ENCODE measurements at regions not wholly inside any gene's neighbourhood (a gene's known extent, or its start where the extent isn't known, plus 50 kb on each side); places are given as distances from the start of the nearest gene placed in this dataset.

GRCh38 chr3:16121391-16121790 is 53.1 kb upstream of the GALNT15 start:
- Histone ChIP-seq H3K9me3 (ENCODE audit: control insufficient read depth, insufficient read depth, low read length) (peaks cover 3% of the 10 kb centered on the region; the same call in 1 of the 2 replicates), H4K91ac (ENCODE audit: insufficient read depth, low read depth, low read length) (peak overlapping the region; percentile 98), H3K79me1 (ENCODE audit: low read depth in 1 of 2, low read length in 2 of 2) (no peaks in the 10 kb centered on the region), H4K8ac (ENCODE audit: low read depth in 2 of 2, low read length in 2 of 2) (peak overlapping the region; percentile 84 to 90), H3K23ac (ENCODE audit: low read depth, low read length) (peak overlapping the region; percentile 78), H2BK15ac (ENCODE audit: low read depth, low read length) (peak overlapping the region; percentile 98), H3K4ac (ENCODE audit: low read depth, low read length) (peak overlapping the region; percentile 85), H3K4me1 (ENCODE audit: control insufficient read depth, insufficient read depth, low read length) (peaks cover 26% of the 10 kb centered on the region), H2BK20ac (ENCODE audit: low read depth, low read length) (peak overlapping the region; percentile 87), H2AFZ (replicated peaks; ENCODE audit: low read length, poor library complexity) (no peak overlapping the region), H3K56ac (ENCODE audit: extremely low read depth, insufficient read depth, low read length) (no peak overlapping the region), H2AK9ac (replicated peaks; ENCODE audit: low read depth, low read length, poor library complexity) (no peak overlapping the region), H3K14ac (replicated peaks; ENCODE audit: low read depth, low read length) (peak overlapping the region; percentile 89), H3K27ac (ENCODE audit: insufficient read depth, low read length) (peak overlapping the region; percentile 11), H4K5ac (ENCODE audit: low read depth, low read length) (peak overlapping the region; percentile 94), H3K9me1 (ENCODE audit: insufficient read depth, low read length) (peaks cover 24% of the 10 kb centered on the region), H3K36me3 (ENCODE audit: control insufficient read depth, insufficient read depth, low read length) (no peaks in the 10 kb centered on the region), H3K4me2 (ENCODE audit: low read depth, low read length) (no peak overlapping the region), H3K9ac (ENCODE audit: low read depth, low read length) (no peak overlapping the region; the same call in 1 of the 2 replicates), H2BK5ac (ENCODE audit: low read depth, low read length, poor library complexity, severe bottlenecking) (peak overlapping the region; percentile 64), H3K18ac (ENCODE audit: low read depth, low read length) (peak overlapping the region; percentile 98), H2AK5ac (ENCODE audit: low read depth, low read length) (peak overlapping the region; percentile 94), H2BK120ac (ENCODE audit: low read depth, low read length) (peak overlapping the region; percentile 95), H4K20me1 (ENCODE audit: insufficient read depth, low read length) (no peaks in the 10 kb centered on the region), H3K4me3 (ENCODE audit: insufficient read depth, low read depth, low read length) (no peak overlapping the region), H3K27me3 (ENCODE audit: control insufficient read depth, insufficient read depth, low read length) (no peaks in the 10 kb centered on the region)
- CTCF ChIA-PET, result no interaction called here
- DNase-seq (no peak), ATAC-seq (ENCODE audit: low read depth) (no peak)
- intact Hi-C loops (cut with micrococcal nuclease) (no loop called here), in situ Hi-C loops (cut with MboI; ENCODE audit: low sequenced_read_pairs) (no loop called here), dilution Hi-C loops (cut with HindIII; ENCODE audit: low sequenced_read_pairs, unreplicated experiment) (no loop called here)
- WGBS, 2 experiments (ENCODE audit: extremely low coverage in 2 of 2, insufficient read length in 1 of 2), result no CpG with 5 or more reads among the region's 1 CpG
- no TSS peak for BruUV-seq (replicated peaks)
- POLR2A ChIA-PET (ENCODE audit: unreplicated experiment), result no interaction called here
- TF ChIP-seq USF2 (IDR thresholded peaks at IDR 0.05; ENCODE audit: low read depth, low read length) (no peak), MXI1 (IDR thresholded peaks at IDR 0.05; ENCODE audit: borderline replicate concordance, low read depth, low read length) (no peak), SMC3 (IDR thresholded peaks at IDR 0.05; ENCODE audit: low read depth, low read length) (no peak), CEBPB (IDR thresholded peaks at IDR 0.05; ENCODE audit: low read depth, low read length) (no peak), MAZ (IDR thresholded peaks at IDR 0.05; ENCODE audit: borderline replicate concordance, low read depth, low read length) (no peak)

Data from IMR-90 (cell line).